AG10803 (cell line): ENCODE measurements at regions not wholly inside any gene's neighbourhood (a gene's known extent, or its start where the extent isn't known, plus 50 kb on each side); places are given as distances from the start of the nearest gene placed in this dataset.

Experiments used
- DNase-seq: peaks from one replicate; pipeline ENCODE4 v3.0.0; 2010; ENCODE audit warnings: low read depth
- H3K4me3 ChIP-seq: 2 replicates; pipeline ENCODE4 v1.5.1; 2011; ENCODE audit warnings: mild to moderate bottlenecking, low read length, control low read depth
- CTCF ChIP-seq: conservative IDR thresholded peaks from 2 replicates; pipeline ENCODE4 v1.5.1; 2011; ENCODE audit warnings: mild to moderate bottlenecking, low read length, control low read depth, inconsistent platforms

DNA sequence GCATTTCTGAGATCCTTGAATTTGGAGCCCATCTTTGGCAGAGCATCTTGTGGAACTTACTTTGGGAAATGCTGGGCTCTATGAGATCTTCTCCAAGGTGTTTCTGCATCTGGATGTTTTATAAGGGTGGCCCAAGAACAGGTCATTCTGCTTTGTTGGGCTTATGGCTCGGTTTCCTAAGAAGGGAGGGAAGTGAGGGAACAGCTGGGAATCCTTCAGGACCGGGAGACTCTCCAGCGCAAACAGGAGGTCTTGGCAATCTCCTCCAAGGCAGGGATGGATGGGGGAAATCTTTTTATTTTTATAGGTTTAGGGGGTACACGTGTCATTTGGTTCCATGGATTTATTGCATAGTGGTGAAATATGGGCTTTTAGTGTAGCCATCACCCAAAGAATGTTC lies 54.7 kb downstream of the IRX3 start:
- H3K4me3 ChIP-seq: no peak overlapping the region
- no peak for DNase-seq
- no peak for TF ChIP-seq CTCF

DNA sequence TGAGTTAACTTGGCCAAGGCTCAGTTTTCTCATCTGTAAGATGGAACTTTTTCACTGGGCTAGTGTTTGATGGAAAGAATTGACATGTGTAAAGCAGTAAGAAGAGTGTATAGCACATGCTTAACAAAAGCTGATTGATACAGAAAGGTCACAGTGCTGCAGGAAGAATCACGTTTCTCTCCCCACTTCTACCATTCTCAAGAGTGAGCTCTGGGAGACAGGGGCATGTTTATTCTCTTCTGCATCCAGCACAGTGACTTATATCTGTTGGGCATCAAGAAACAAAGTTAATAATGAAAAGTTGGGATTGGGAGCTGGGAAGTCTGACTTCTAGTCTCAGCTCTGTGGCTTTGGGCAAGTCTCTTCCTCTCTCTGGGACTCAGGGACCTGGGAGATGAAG lies 55.3 kb downstream of the IRX3 start:
- no peak for TF ChIP-seq CTCF
- no peak overlapping the region for H3K4me3 ChIP-seq
- DNase-seq: no peak

GRCh38 chr16:54228325-54228724 lies 58.3 kb downstream of the IRX3 start:
- no peak for TF ChIP-seq CTCF
- no peak overlapping the region for H3K4me3 ChIP-seq
- DNase-seq: no peak

GRCh38 chr16:54226296-54227010 lies 60.1 kb downstream of the IRX3 start:
- DNase-seq: no peak
- TF ChIP-seq CTCF: no peak
- no peak overlapping the region for H3K4me3 ChIP-seq

GRCh38 chr16:54219709-54220108 lies 66.9 kb downstream of the IRX3 start:
- TF ChIP-seq CTCF: no peak
- DNase-seq: peak; percentile 45
- no peak overlapping the region for H3K4me3 ChIP-seq

DNA sequence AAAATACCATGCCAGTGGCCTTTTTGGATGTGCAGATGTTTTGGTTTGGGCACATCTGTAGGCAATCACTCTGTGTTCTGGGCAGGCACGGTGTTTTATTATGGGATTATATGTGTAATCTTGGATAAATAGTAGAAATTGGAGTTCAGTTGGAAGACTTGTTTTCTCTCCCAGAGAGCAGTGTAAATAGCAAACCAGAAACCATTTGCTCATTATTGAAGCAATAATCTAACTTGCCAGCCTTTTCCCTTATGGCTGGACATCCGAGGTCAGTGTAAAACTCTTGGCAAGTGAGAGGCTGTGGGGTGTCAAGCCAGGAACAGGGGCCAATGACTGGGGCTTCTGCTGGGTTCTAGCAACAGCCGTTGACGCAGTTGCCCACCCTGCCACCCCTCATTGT lies 69.9 kb downstream of the IRX3 start:
- TF ChIP-seq CTCF: no peak
- H3K4me3 ChIP-seq: no peak overlapping the region
- no peak for DNase-seq

DNA sequence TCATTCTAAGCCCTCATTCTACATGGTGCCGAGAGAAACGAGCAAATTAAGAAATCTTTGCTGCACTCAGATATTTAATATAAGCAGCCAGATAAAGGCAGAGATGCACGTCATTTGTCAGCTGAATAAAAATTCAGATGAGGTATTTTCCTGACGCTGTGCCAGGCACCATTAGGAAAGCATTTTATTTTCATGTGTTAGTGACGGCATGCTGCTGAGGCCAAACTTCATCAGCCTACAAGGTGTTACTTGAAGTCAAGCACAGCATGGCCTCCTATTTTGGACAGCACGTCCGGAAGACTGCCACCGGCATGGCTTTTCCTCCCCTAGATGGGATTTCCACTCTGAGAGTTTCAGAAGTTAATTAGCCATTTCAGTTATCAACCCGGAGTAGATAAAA lies 70.3 kb downstream of the IRX3 start:
- no peak for TF ChIP-seq CTCF
- H3K4me3 ChIP-seq: no peak overlapping the region
- peak; percentile 13 for DNase-seq
